ENCODE measurements at regions not wholly inside any gene's neighbourhood (a gene's known extent, or its start where the extent isn't known, plus 50 kb on each side); places are given as distances from the start of the nearest gene placed in this dataset.

DNA sequence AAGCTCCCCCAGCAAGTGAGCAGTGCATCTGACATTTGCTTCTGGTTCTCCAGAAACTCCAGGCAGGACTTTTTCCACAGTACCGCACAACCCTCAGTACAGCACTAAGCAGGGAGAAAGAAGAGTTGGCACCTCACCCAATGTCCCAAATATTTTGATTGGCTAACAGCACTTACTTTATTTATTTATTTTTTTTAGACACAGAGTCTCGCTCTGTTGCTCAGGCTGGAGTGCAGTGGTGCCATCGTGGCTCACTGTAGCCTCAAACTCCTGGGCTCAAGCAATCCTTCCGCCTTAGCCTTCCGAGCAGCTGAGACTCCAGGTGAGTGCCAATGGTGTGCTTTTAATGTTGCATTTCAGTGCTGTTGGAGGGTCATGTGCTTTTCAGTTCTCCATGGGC lies 200.3 kb upstream of the ZMIZ1 start:
- WGBS, 2 donors = 87 to 92% methylated on average over 5 of the region's 5 CpGs
- no peak overlapping the region for H3K9ac ChIP-seq (ENCODE audit: insufficient read depth in 1 of 2, low read length in 2 of 2)
- TF ChIP-seq, protein P1, sequence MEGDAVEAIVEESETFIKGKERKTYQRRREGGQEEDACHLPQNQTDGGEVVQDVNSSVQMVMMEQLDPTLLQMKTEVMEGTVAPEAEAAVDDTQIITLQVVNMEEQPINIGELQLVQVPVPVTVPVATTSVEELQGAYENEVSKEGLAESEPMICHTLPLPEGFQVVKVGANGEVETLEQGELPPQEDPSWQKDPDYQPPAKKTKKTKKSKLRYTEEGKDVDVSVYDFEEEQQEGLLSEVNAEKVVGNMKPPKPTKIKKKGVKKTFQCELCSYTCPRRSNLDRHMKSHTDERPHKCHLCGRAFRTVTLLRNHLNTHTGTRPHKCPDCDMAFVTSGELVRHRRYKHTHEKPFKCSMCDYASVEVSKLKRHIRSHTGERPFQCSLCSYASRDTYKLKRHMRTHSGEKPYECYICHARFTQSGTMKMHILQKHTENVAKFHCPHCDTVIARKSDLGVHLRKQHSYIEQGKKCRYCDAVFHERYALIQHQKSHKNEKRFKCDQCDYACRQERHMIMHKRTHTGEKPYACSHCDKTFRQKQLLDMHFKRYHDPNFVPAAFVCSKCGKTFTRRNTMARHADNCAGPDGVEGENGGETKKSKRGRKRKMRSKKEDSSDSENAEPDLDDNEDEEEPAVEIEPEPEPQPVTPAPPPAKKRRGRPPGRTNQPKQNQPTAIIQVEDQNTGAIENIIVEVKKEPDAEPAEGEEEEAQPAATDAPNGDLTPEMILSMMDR (IDR thresholded peaks at IDR 0.05; ENCODE audit: control extremely low read depth, extremely low read depth) = no peak
- no peaks in the 10 kb centered on the region for H3K27me3 ChIP-seq (ENCODE audit: control insufficient read depth in 3 of 3, insufficient read depth in 3 of 3, low read length in 2 of 3)
- H3K9me3 ChIP-seq (ENCODE audit: control insufficient read depth in 4 of 4, insufficient read depth in 3 of 4, low read length in 3 of 4) = no peaks in the 10 kb centered on the region
- no peaks in the 10 kb centered on the region for H3K36me3 ChIP-seq (ENCODE audit: control insufficient read depth in 4 of 4, insufficient read depth in 4 of 4, low read length in 4 of 4)
- H3K4me1 ChIP-seq (ENCODE audit: control insufficient read depth in 5 of 5, insufficient read depth in 5 of 5, low read length in 5 of 5) = peaks cover 0 to 3% (median 0%) of the 10 kb centered on the region in 5 donors
- H3K27ac ChIP-seq (ENCODE audit: low read depth in 1 of 2, low read length in 1 of 2) = no peak overlapping the region
- no peak overlapping the region for H3K4me3 ChIP-seq
- ATAC-seq (ENCODE audit: insufficient read depth, low FRiP score) = no peak
- DNase-seq = peak in 2 of 3 donors; percentile 19 to 26

- Histone ChIP-seq H3K27ac (ENCODE audit: low read depth in 1 of 2, low read length in 1 of 2) (no peak overlapping the region), H3K9me3 (ENCODE audit: control insufficient read depth in 4 of 4, insufficient read depth in 3 of 4, low read length in 3 of 4) (no peaks in the 10 kb centered on the region), H3K4me3 (no peak overlapping the region), H3K36me3 (ENCODE audit: control insufficient read depth in 4 of 4, insufficient read depth in 4 of 4, low read length in 4 of 4) (no peaks in the 10 kb centered on the region), H3K4me1 (ENCODE audit: control insufficient read depth in 5 of 5, insufficient read depth in 5 of 5, low read length in 5 of 5) (peaks cover 0 to 3% (median 0%) of the 10 kb centered on the region in 5 donors), H3K9ac (ENCODE audit: insufficient read depth in 1 of 2, low read length in 2 of 2) (no peak overlapping the region), H3K27me3 (ENCODE audit: control insufficient read depth in 3 of 3, insufficient read depth in 3 of 3, low read length in 2 of 3) (no peaks in the 10 kb centered on the region)
- TF ChIP-seq, protein P1 (IDR thresholded peaks at IDR 0.05; ENCODE audit: control extremely low read depth, extremely low read depth) = no peak
- DNase-seq (no peak), ATAC-seq (ENCODE audit: insufficient read depth, low FRiP score) (no peak)
- WGBS, 2 donors = 86 to 88% methylated on average over 7 of the region's 7 CpGs
Measured at GRCh38 chr10:78868861-78869260, 199.9 kb upstream of the ZMIZ1 start.

DNA sequence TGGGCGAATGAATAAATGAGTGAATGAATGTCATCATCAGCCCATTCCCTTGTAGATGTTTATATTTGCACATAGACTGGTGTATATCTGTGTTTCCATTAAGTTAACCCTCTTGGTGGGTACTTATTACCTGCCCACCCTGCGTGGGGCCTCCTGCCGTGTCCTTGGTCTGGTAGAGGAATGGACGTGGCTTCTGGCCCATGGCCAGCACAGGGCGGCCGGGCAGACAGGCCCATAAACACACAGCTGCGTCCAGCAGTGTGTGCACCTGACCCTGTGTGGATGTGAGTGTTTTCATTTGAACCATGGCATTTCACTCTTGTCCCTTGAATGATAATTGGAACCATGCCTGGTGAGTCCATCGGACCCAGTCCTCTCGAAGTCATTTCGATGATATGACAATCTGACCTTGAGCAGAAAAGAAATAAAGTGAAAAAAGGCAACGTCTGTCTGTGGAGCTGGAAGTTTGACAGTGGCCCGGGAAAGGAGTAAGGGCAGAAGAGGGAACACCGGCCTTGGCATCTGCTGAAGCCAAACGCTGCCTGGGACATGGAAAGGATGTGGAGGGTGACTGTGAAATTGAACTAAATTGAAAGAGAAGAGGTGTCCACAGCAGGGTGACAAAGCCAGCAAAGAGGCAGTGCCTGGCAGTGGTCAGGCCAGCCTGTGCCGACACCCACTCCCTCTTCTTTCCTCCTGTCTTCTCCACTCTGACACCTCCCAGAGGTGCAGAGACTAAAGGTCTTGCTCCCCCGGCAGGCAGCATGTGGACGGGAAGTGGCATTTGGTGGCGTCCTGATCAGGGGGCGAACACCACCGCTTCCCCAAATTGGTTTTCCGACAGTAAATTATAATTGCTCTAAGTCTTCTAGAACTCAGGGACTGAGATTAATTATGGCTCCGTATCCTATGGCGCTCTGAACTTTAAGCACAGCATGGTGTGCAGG lies 199.0 kb upstream of the ZMIZ1 start:
- TF ChIP-seq, protein P1 (IDR thresholded peaks at IDR 0.05; ENCODE audit: control extremely low read depth, extremely low read depth) = no peak
- Histone ChIP-seq H3K9ac (ENCODE audit: insufficient read depth in 1 of 2, low read length in 2 of 2) (no peak overlapping the region), H3K27ac (ENCODE audit: low read depth in 1 of 2, low read length in 1 of 2) (no peak overlapping the region), H3K27me3 (ENCODE audit: control insufficient read depth in 3 of 3, insufficient read depth in 3 of 3, low read length in 2 of 3) (no peaks in the 10 kb centered on the region), H3K4me3 (no peak overlapping the region), H3K4me1 (ENCODE audit: control insufficient read depth in 5 of 5, insufficient read depth in 5 of 5, low read length in 5 of 5) (peaks cover 0 to 3% (median 0%) of the 10 kb centered on the region in 5 donors), H3K9me3 (ENCODE audit: control insufficient read depth in 4 of 4, insufficient read depth in 3 of 4, low read length in 3 of 4) (no peaks in the 10 kb centered on the region), H3K36me3 (ENCODE audit: control insufficient read depth in 4 of 4, insufficient read depth in 4 of 4, low read length in 4 of 4) (no peaks in the 10 kb centered on the region)
- DNase-seq = no peak
- ATAC-seq (ENCODE audit: insufficient read depth, low FRiP score) = no peak
- 66 to 81% methylated on average over 23 of the region's 23 CpGs for WGBS, 2 donors

All from lung (tissue), 11 donors.